Activated T-helper 1 cell treated with anti-CD3 and anti-CD28 coated beads, Interleukin-12 subunit alpha, Interleukin-12 subunit beta, Interleukin-2, Interleukin-4 antibody, amounts not matched to agents 30 ng/mL and 10 ng/mL and 1 ng/mL, durations not matched to agents 14 hours and 24 hours and 36 hours (primary cell): ENCODE measurements at regions not wholly inside any gene's neighbourhood (a gene's known extent, or its start where the extent isn't known, plus 50 kb on each side); places are given as distances from the start of the nearest gene placed in this dataset.

ENCODE experiments used
- DNase-seq: peaks from one replicate; pipeline ENCODE4 v3.0.0; 2021; ENCODE audit warnings: low spot score
- H3K27ac Mint-ChIP-seq: one replicate; pipeline ENCODE4 v1.8.0; 2021; ENCODE audit warnings: mild to moderate bottlenecking, mixed read lengths
- H3K27me3 Mint-ChIP-seq: one replicate; pipeline ENCODE4 v1.8.0; 2022; ENCODE audit warnings: mild to moderate bottlenecking, moderate library complexity, mixed read lengths; ENCODE audit not compliant: insufficient read depth
- H3K36me3 Mint-ChIP-seq: one replicate; pipeline ENCODE4 v1.8.0; 2021; ENCODE audit warnings: low read depth, mixed read lengths
- H3K4me1 Mint-ChIP-seq: one replicate; pipeline ENCODE4 v1.8.0; 2021; ENCODE audit warnings: low read depth, mixed read lengths
- H3K4me3 Mint-ChIP-seq: one replicate; pipeline ENCODE4 v1.8.0; 2021; ENCODE audit warnings: mild to moderate bottlenecking, moderate library complexity, mixed read lengths
- H3K9me3 Mint-ChIP-seq: one replicate; pipeline ENCODE4 v1.8.0; 2021; ENCODE audit warnings: mixed read lengths
- intact Hi-C: fragments of 100-400 bp; cut with micrococcal nuclease; formaldehyde crosslinking; loops from one replicate; pipeline ENCODE4 v1.15.1; 2024

GRCh38 chr4:113826421-113826820, 64.9 kb upstream of the CAMK2D start:
- Mint-ChIP-seq H3K4me1 (peaks cover 38% of the 10 kb centered on the region), H3K36me3 (no peaks in the 10 kb centered on the region), H3K27me3 (no peaks in the 10 kb centered on the region), H3K27ac (no peak overlapping the region), H3K9me3 (no peaks in the 10 kb centered on the region), H3K4me3 (no peak overlapping the region)
- no peak for DNase-seq
- intact Hi-C loops = no loop called here

- intact Hi-C loops = no loop called here
- no peaks in the 10 kb centered on the region for H3K9me3 Mint-ChIP-seq
- no peak overlapping the region for H3K27ac Mint-ChIP-seq
- no peaks in the 10 kb centered on the region for H3K36me3 Mint-ChIP-seq
- H3K4me3 Mint-ChIP-seq = no peak overlapping the region
- no peak for DNase-seq
- peaks cover 38% of the 10 kb centered on the region for H3K4me1 Mint-ChIP-seq
- H3K27me3 Mint-ChIP-seq = no peaks in the 10 kb centered on the region
These were observed 63.7 kb upstream of the CAMK2D start for GRCh38 chr4:113825272-113825671.

- intact Hi-C loops = loop anchor here (5.0 kb wide), 3 partner anchors 37 to 467 kb away; no protein-coding TSS in a partner anchor
- H3K27me3 Mint-ChIP-seq = no peaks in the 10 kb centered on the region
- peaks cover 38% of the 10 kb centered on the region for H3K4me1 Mint-ChIP-seq
- H3K4me3 Mint-ChIP-seq = no peak overlapping the region
- DNase-seq = no peak
- no peaks in the 10 kb centered on the region for H3K9me3 Mint-ChIP-seq
- H3K36me3 Mint-ChIP-seq = no peaks in the 10 kb centered on the region
- no peak overlapping the region for H3K27ac Mint-ChIP-seq
These were observed 62.9 kb upstream of the CAMK2D start for GRCh38 chr4:113824396-113824795.

- DNase-seq = no peak
- intact Hi-C loops = loop anchor here (2.0 to 5.0 kb wide), 5 partner anchors 36 to 466 kb away; no protein-coding TSS in a partner anchor
- Mint-ChIP-seq H3K27ac (no peak overlapping the region), H3K27me3 (no peaks in the 10 kb centered on the region), H3K4me1 (peaks cover 38% of the 10 kb centered on the region), H3K36me3 (no peaks in the 10 kb centered on the region), H3K4me3 (no peak overlapping the region), H3K9me3 (no peaks in the 10 kb centered on the region)
These were observed 61.7 kb upstream of the CAMK2D start for GRCh38 chr4:113823291-113823659.

- no peak overlapping the region for H3K4me3 Mint-ChIP-seq
- peaks cover 38% of the 10 kb centered on the region for H3K4me1 Mint-ChIP-seq
- peak overlapping the region; percentile 13 for H3K27ac Mint-ChIP-seq
- intact Hi-C loops = loop anchor here (1.0 to 5.0 kb wide), 10 partner anchors 35 to 465 kb away; no protein-coding TSS in a partner anchor
- no peaks in the 10 kb centered on the region for H3K27me3 Mint-ChIP-seq
- no peaks in the 10 kb centered on the region for H3K36me3 Mint-ChIP-seq
- DNase-seq = no peak
- no peaks in the 10 kb centered on the region for H3K9me3 Mint-ChIP-seq
These were observed 61.2 kb upstream of the CAMK2D start for GRCh38 chr4:113822555-113823290.

GRCh38 chr4:113821856-113822255, 60.3 kb upstream of the CAMK2D start:
- intact Hi-C loops = loop anchor here (1.0 to 5.0 kb wide), 10 partner anchors 35 to 465 kb away; no protein-coding TSS in a partner anchor
- H3K36me3 Mint-ChIP-seq = no peaks in the 10 kb centered on the region
- no peak overlapping the region for H3K4me3 Mint-ChIP-seq
- no peak overlapping the region for H3K27ac Mint-ChIP-seq
- no peak for DNase-seq
- H3K4me1 Mint-ChIP-seq = peaks cover 38% of the 10 kb centered on the region
- H3K9me3 Mint-ChIP-seq = no peaks in the 10 kb centered on the region
- no peaks in the 10 kb centered on the region for H3K27me3 Mint-ChIP-seq

- DNase-seq = no peak
- Mint-ChIP-seq H3K27me3 (no peaks in the 10 kb centered on the region), H3K4me3 (no peak overlapping the region), H3K9me3 (no peaks in the 10 kb centered on the region), H3K36me3 (no peaks in the 10 kb centered on the region), H3K4me1 (peaks cover 32% of the 10 kb centered on the region), H3K27ac (peak overlapping the region; percentile 4)
- intact Hi-C loops = loop anchor here (5.0 kb wide), 3 partner anchors 33 to 463 kb away; no protein-coding TSS in a partner anchor
These were observed 58.6 kb upstream of the CAMK2D start for GRCh38 chr4:113820108-113820507.

- Mint-ChIP-seq H3K4me1 (peaks cover 4% of the 10 kb centered on the region), H3K27ac (no peak overlapping the region), H3K27me3 (no peaks in the 10 kb centered on the region), H3K9me3 (no peaks in the 10 kb centered on the region), H3K36me3 (no peaks in the 10 kb centered on the region), H3K4me3 (no peak overlapping the region)
- intact Hi-C loops = loop anchor here (2.0 kb wide), 1 partner anchor 55 kb away; no protein-coding TSS in a partner anchor
- no peak for DNase-seq
These were observed 54.3 kb upstream of the CAMK2D start for GRCh38 chr4:113815826-113816225.

GRCh38 chr4:113811359-113811758, 49.8 kb upstream of the CAMK2D start:
- Mint-ChIP-seq H3K27ac (no peak overlapping the region), H3K4me3 (no peak overlapping the region), H3K4me1 (peaks cover 4% of the 10 kb centered on the region), H3K27me3 (no peaks in the 10 kb centered on the region), H3K9me3 (no peaks in the 10 kb centered on the region), H3K36me3 (no peaks in the 10 kb centered on the region)
- DNase-seq = no peak
- intact Hi-C loops = no loop called here
